H9 (cell line): ENCODE measurements at regions not wholly inside any gene's neighbourhood (a gene's known extent, or its start where the extent isn't known, plus 50 kb on each side); places are given as distances from the start of the nearest gene placed in this dataset.

Source experiments
- DNase-seq: peaks from one replicate; pipeline ENCODE4 v3.0.0-alpha.2; 2017
- H2AFZ ChIP-seq: one replicate; pipeline ENCODE4 v1.6.1; 2013; ENCODE audit warnings: mild to moderate bottlenecking, low read length, control low read depth, moderate library complexity
- H2AK5ac ChIP-seq: 2 replicates; pipeline ENCODE4 v1.6.1; 2013; ENCODE audit warnings: low read length, control low read depth, mixed read lengths; ENCODE audit not compliant: insufficient read length
- H2BK120ac ChIP-seq: one replicate; pipeline ENCODE4 v1.6.1; 2013; ENCODE audit warnings: low read depth, mild to moderate bottlenecking, low read length, control low read depth, inconsistent platforms; ENCODE audit not compliant: poor library complexity, severe bottlenecking
- H2BK12ac ChIP-seq: 2 replicates; pipeline ENCODE4 v1.6.1; 2013; ENCODE audit warnings: low read length, control low read depth, mixed read lengths, low read depth; ENCODE audit not compliant: insufficient read length
- H2BK15ac ChIP-seq: 2 replicates; pipeline ENCODE4 v1.6.1; 2013; ENCODE audit warnings: low read depth, low read length, control low read depth
- H2BK20ac ChIP-seq: one replicate; pipeline ENCODE4 v1.6.1; 2013; ENCODE audit warnings: low read depth, mild to moderate bottlenecking, low read length, control low read depth, inconsistent platforms; ENCODE audit not compliant: poor library complexity, severe bottlenecking
- H2BK5ac ChIP-seq: 2 replicates; pipeline ENCODE4 v1.6.1; 2013; ENCODE audit warnings: low read length, control low read depth, mixed read lengths; ENCODE audit not compliant: insufficient read length
- H3K14ac ChIP-seq: 2 replicates; pipeline ENCODE4 v1.6.1; 2013; ENCODE audit warnings: low read length, control low read depth; ENCODE audit not compliant: insufficient read depth
- H3K18ac ChIP-seq: 2 replicates; pipeline ENCODE4 v1.6.1; 2013; ENCODE audit warnings: low read depth, mild to moderate bottlenecking, mixed read lengths, low read length, control low read depth; ENCODE audit not compliant: insufficient read length
- H3K23ac ChIP-seq: 2 replicates; pipeline ENCODE4 v1.6.1; 2013; ENCODE audit warnings: low read length, control low read depth, mixed read lengths, low read depth; ENCODE audit not compliant: insufficient read length
- H3K23me2 ChIP-seq: 2 replicates; pipeline ENCODE4 v1.6.1; 2013; ENCODE audit warnings: low read depth, mild to moderate bottlenecking, mixed read lengths, low read length, control low read depth; ENCODE audit not compliant: insufficient read length, poor library complexity, severe bottlenecking
- H3K27ac ChIP-seq: 2 replicates; pipeline ENCODE4 v1.5.1; 2013; ENCODE audit warnings: low read length, control low read depth, mixed read lengths, low read depth; ENCODE audit not compliant: insufficient read length
- H3K27me3 ChIP-seq: 2 replicates; pipeline ENCODE4 v1.6.1; 2013; ENCODE audit warnings: low read length, control low read depth, inconsistent platforms; ENCODE audit not compliant: insufficient read depth
- H3K4ac ChIP-seq: 2 replicates; pipeline ENCODE4 v1.6.1; 2013; ENCODE audit warnings: low read depth, mild to moderate bottlenecking, control low read depth, inconsistent platforms, low read length, moderate library complexity
- H3K4me1 ChIP-seq: 2 replicates; pipeline ENCODE4 v1.6.1; 2013; ENCODE audit warnings: low read length, control low read depth, inconsistent platforms; ENCODE audit not compliant: insufficient read depth
- H3K4me2 ChIP-seq: 2 replicates; pipeline ENCODE4 v1.6.1; 2013; ENCODE audit warnings: low read length, control low read depth, mixed read lengths; ENCODE audit not compliant: insufficient read length, insufficient read depth
- H3K56ac ChIP-seq: 2 replicates; pipeline ENCODE4 v1.6.1; 2013; ENCODE audit warnings: low read depth, mild to moderate bottlenecking, mixed read lengths, low read length, control low read depth; ENCODE audit not compliant: insufficient read length
- H3K79me1 ChIP-seq: 2 replicates; pipeline ENCODE4 v1.6.1; 2013; ENCODE audit warnings: low read depth, mild to moderate bottlenecking, moderate library complexity, low read length, control low read depth, inconsistent platforms; ENCODE audit not compliant: insufficient read depth, poor library complexity, severe bottlenecking
- H3K79me2 ChIP-seq: 2 replicates; pipeline ENCODE4 v1.6.1; 2013; ENCODE audit warnings: low read length, control low read depth, inconsistent platforms; ENCODE audit not compliant: insufficient read depth
- H3K9ac ChIP-seq: 2 replicates; pipeline ENCODE4 v1.6.1; 2013; ENCODE audit warnings: low read length, control low read depth, mixed read lengths; ENCODE audit not compliant: insufficient read length; ENCODE audit errors: extremely low read depth
- H3K9me3 ChIP-seq: one replicate; pipeline ENCODE4 v1.6.1; 2013; ENCODE audit warnings: low read depth, low read length, inconsistent platforms; ENCODE audit not compliant: control insufficient read depth
- H3T11ph ChIP-seq: one replicate; pipeline ENCODE4 v1.6.1; 2013; ENCODE audit warnings: mild to moderate bottlenecking, low read length, control low read depth, inconsistent platforms
- H4K20me1 ChIP-seq: one replicate; pipeline ENCODE4 v1.6.1; 2013; ENCODE audit not compliant: control insufficient read depth, insufficient read length, insufficient read depth
- H4K5ac ChIP-seq: 2 replicates; pipeline ENCODE4 v1.6.1; 2013; ENCODE audit warnings: low read depth, mild to moderate bottlenecking, mixed read lengths, low read length, control low read depth; ENCODE audit not compliant: insufficient read length
- H4K8ac ChIP-seq: replicated peaks from 2 replicates; pipeline ENCODE4 v1.6.1; 2013; ENCODE audit warnings: low read length, control low read depth, mixed read lengths, low read depth; ENCODE audit not compliant: insufficient read length
- H4K91ac ChIP-seq: 2 replicates; pipeline ENCODE4 v1.6.1; 2013; ENCODE audit warnings: low read depth, mild to moderate bottlenecking, moderate library complexity, mixed read lengths, low read length, control low read depth; ENCODE audit not compliant: insufficient read length
- H3K27ac Mint-ChIP-seq, 3 experiments: 2 replicates in 2 of 3; 3 replicates in 1 of 3; pipeline ENCODE4 v1.8.0; 2020 to 2021; ENCODE audit warnings: mixed read lengths in 3 of 3, mild to moderate bottlenecking in 1 of 3, moderate library complexity in 1 of 3
- H3K27me3 Mint-ChIP-seq: 2 replicates; pipeline ENCODE4 v1.8.0; 2021; ENCODE audit warnings: low read depth, mild to moderate bottlenecking, moderate library complexity, mixed read lengths
- H3K36me3 Mint-ChIP-seq, 3 experiments: 2 replicates in 2 of 3; 3 replicates in 1 of 3; pipeline ENCODE4 v1.8.0; 2020 to 2021; ENCODE audit warnings: low read depth in 3 of 3, mixed read lengths in 3 of 3; ENCODE audit not compliant: insufficient read depth in 1 of 3
- H3K4me1 Mint-ChIP-seq, 2 experiments: 2 replicates each; pipeline ENCODE4 v1.8.0; 2020; ENCODE audit warnings: mixed read lengths in 2 of 2
- H3K4me3 Mint-ChIP-seq, 2 experiments: 2 replicates in 1 of 2; 3 replicates in 1 of 2; pipeline ENCODE4 v1.8.0; 2020 to 2021; ENCODE audit warnings: mild to moderate bottlenecking in 2 of 2, mixed read lengths in 2 of 2, moderate library complexity in 1 of 2
- H3K9me3 Mint-ChIP-seq, 2 experiments: 2 replicates in 1 of 2; 3 replicates in 1 of 2; pipeline ENCODE4 v1.8.0; 2020; ENCODE audit warnings: mild to moderate bottlenecking in 2 of 2, mixed read lengths in 2 of 2, moderate library complexity in 1 of 2
- WGBS: extraction: QIAGEN DNeasy Blood & Tissue Kit; methylation state at CpG from one replicate; pipeline ENCODE4 v1.1.7; 2013; ENCODE audit warnings: missing lambda C conversion rate, low lambda C conversion rate, mixed read lengths; ENCODE audit not compliant: insufficient read length; ENCODE audit errors: extremely low coverage; 5-methylcytosine and 5-hydroxymethylcytosine counted together
- TF ChIP-seq, protein P1 (sequence below): fragments of 200-600 bp; sonication (generic); conservative IDR thresholded peaks from 3 replicates; pipeline ENCODE4 v1.8.0; 2021; ENCODE audit warnings: antibody characterized with exemption, mild to moderate bottlenecking

DNA sequence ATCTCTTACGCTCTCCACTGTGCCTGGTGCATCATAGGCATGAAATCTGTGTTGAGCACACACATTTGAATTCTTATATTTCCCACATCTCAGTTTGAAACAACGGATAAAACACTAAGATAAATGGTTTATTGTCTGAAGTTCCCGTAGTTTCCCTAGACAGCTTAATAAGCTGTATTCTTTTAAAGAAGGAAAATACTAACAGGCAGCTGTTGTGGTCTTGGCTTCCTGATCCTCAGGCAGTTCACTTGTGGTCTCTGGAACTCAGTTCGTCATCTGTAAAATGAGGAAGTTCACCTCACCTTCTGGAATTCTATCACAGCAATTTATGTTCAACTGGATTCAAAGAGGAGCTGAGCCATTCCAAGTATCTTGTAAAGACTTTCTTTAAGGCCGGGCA, 1805.6 kb upstream of the TENM3 start:
- no peak overlapping the region for H2BK5ac ChIP-seq
- no peaks in the 10 kb centered on the region for H3K4me1 ChIP-seq
- no peak overlapping the region for H3K4me2 ChIP-seq
- peaks cover 0 to 3% of the 10 kb centered on the region in 2 experiments; a peak in 1 of 4 replicates for H3K4me1 Mint-ChIP-seq
- no peak overlapping the region for H3K23ac ChIP-seq
- H3K79me2 ChIP-seq: no peaks in the 10 kb centered on the region
- no peak overlapping the region for H2BK120ac ChIP-seq
- no peak overlapping the region for H3T11ph ChIP-seq
- TF ChIP-seq, protein P1, sequence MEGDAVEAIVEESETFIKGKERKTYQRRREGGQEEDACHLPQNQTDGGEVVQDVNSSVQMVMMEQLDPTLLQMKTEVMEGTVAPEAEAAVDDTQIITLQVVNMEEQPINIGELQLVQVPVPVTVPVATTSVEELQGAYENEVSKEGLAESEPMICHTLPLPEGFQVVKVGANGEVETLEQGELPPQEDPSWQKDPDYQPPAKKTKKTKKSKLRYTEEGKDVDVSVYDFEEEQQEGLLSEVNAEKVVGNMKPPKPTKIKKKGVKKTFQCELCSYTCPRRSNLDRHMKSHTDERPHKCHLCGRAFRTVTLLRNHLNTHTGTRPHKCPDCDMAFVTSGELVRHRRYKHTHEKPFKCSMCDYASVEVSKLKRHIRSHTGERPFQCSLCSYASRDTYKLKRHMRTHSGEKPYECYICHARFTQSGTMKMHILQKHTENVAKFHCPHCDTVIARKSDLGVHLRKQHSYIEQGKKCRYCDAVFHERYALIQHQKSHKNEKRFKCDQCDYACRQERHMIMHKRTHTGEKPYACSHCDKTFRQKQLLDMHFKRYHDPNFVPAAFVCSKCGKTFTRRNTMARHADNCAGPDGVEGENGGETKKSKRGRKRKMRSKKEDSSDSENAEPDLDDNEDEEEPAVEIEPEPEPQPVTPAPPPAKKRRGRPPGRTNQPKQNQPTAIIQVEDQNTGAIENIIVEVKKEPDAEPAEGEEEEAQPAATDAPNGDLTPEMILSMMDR: no peak
- no peaks in the 10 kb centered on the region for H3K23me2 ChIP-seq
- no peaks in the 10 kb centered on the region for H4K20me1 ChIP-seq
- WGBS: no CpG with 5 or more reads among the region's 5 CpGs
- no peak overlapping the region for H3K18ac ChIP-seq
- no peak for DNase-seq
- H3K36me3 Mint-ChIP-seq: no peaks in the 10 kb centered on the region
- no peak overlapping the region for H3K4me3 Mint-ChIP-seq
- no peaks in the 10 kb centered on the region for H3K79me1 ChIP-seq
- H2AK5ac ChIP-seq: no peak overlapping the region
- H4K8ac ChIP-seq: no peak overlapping the region
- no peak overlapping the region for H2AFZ ChIP-seq
- no peak overlapping the region for H2BK20ac ChIP-seq
- no peaks in the 10 kb centered on the region for H3K9me3 ChIP-seq
- H3K9ac ChIP-seq: no peak overlapping the region
- no peaks in the 10 kb centered on the region for H3K27me3 Mint-ChIP-seq
- H4K91ac ChIP-seq: no peak overlapping the region
- no peak overlapping the region for H2BK15ac ChIP-seq
- H3K27ac ChIP-seq: no peak overlapping the region
- H3K9me3 Mint-ChIP-seq: no peaks in the 10 kb centered on the region
- H3K56ac ChIP-seq: no peak overlapping the region
- no peak overlapping the region for H2BK12ac ChIP-seq
- H3K14ac ChIP-seq: no peak overlapping the region
- H3K27me3 ChIP-seq: no peaks in the 10 kb centered on the region
- H3K4ac ChIP-seq: no peak overlapping the region
- no peak overlapping the region for H3K27ac Mint-ChIP-seq
- H4K5ac ChIP-seq: no peak overlapping the region
